Putamen (tissue), 1 donor: ENCODE measurements at regions not wholly inside any gene's neighbourhood (a gene's known extent, or its start where the extent isn't known, plus 50 kb on each side); places are given as distances from the start of the nearest gene placed in this dataset.

Source experiments
- DNase-seq: peaks from one replicate; pipeline ENCODE4 v3.0.0-alpha.2; 2016; ENCODE audit warnings: low spot score

GRCh38 chr5:3736466-3736865 lies 140.8 kb downstream of the IRX1 start:
- DNase-seq = no peak

DNA sequence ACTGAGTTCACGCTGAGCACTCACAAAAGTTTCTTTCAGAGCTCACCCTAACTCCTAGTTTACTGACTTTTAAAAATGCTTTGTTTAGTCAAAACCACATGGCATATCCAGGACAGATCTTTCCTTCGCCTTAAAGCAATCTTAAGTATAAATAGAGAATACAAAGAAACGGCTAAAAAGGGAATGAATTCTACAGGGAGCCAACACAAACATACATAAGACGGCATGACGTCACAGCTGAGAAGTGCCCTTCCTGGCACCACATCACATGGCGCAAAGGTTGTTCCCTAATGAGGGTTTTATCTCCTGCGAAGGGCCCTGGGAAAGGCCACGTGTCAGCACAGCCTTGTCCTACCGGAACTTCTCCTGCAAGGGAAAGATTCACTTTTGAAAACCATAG lies 141.3 kb downstream of the IRX1 start:
- no peak for DNase-seq

DNA sequence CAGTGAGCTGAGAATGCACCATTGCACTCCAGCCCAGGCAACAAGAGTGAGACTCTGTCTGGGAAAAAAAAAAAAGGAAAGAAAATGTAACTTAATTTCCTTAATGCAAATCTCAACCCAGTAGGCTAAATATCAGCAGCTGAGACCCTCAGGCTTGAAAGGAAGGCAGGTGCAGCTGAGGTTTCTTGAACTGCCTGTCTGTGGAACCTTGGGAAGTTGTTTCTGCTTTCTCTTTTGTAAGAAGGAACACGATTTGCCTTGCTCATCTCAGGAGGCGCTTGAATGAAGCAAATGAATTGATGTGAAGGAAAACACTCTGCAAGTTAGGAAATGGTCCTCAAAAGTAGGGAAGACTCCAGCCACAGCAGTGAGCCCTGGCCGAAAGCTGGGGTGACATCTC lies 143.3 kb downstream of the IRX1 start:
- DNase-seq = no peak

GRCh38 chr5:3740546-3741373 lies 145.1 kb downstream of the IRX1 start:
- no peak for DNase-seq

DNA sequence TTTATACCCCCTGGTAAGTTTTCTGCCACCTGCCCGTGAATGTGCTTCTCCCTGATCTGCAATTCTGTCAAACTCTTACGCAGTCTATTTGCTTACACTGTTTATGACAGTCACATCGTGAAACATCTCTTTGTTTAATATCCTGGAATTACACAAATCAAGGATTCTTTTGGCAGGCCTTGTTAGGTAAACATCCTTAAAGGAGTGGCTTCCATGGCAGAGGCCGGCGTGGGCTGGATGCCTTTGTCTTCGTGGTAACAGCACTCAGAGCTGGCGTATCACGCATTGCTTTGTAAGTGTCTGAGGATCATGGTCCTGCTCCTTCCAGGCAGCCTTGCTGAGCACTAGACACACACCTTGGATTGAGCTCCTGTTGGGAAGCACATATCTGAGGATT lies 145.7 kb downstream of the IRX1 start:
- DNase-seq = no peak

- DNase-seq = no peak
These were observed 147.1 kb downstream of the IRX1 start for GRCh38 chr5:3742750-3743149.

- DNase-seq = no peak
These were observed 156.2 kb downstream of the IRX1 start for GRCh38 chr5:3751846-3752245.

DNA sequence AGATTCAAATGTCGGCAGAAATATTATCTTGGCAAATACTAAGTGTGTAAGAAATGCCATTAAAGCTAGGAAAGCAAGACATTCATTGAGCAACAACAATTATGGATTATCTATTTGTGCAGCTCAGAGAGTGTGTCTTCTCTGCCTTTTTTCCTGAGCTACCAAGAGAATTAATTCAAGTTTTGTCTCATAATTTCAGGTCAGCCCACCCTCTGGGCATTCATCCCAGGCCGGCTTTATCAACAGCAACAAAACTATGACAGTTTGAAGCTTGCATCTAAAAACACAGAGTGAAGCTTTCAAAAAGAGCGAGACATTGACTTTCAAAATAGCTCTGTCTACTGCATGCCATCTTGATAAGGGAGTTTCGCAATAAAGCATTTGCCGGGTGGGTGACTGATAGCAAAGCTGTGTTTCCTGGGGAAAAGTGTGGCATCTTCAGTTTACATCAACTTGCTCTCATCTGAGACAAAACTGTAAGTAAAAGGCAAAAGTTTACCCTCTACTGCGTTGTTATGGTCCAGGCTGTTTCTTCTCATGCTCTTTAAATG lies 182.4 kb downstream of the IRX1 start:
- DNase-seq = no peak

DNA sequence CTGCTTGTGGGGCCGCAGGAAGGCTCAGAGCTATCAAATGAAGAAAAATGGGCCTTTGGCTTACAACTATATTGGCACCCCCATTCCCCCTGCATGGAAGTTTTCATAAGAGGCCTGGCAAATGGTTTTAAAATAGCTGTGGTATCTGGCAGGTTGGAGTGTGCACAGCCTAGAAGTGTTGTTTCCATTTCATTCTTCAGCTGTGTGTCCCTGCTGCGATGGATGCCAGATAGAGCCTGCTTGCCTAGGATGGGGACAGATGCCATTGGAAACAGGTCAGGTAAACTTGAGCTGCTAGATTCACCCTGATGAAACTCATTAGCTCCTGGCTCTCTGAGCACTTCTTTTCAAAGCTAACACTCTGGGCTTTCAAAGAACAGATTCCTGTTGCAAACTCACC lies 183.3 kb downstream of the IRX1 start:
- DNase-seq = no peak

- DNase-seq = no peak
These were observed 184.6 kb downstream of the IRX1 start for GRCh38 chr5:3780278-3780677.

DNA sequence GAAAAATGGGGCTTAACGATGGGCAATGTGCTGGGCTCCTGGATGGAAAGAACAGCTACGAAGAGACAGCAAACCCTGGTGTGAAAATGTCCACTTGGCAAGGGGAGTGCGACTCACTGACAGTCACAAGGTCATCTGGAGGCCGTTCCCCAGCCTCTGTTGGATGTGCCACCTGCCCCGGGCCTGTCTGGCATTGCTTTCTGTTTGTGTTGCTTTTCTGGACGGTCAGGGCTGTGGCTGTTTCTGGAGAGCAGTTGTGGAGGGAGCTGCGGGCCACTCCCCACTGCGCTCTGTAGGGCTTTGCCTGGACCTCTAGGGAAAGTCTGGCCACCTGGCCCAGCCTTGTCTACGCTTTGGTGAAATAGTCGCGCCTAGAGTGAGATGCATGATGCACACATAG lies 185.3 kb downstream of the IRX1 start:
- DNase-seq = no peak

GRCh38 chr5:3784854-3785253 lies 189.2 kb downstream of the IRX1 start:
- no peak for DNase-seq

DNA sequence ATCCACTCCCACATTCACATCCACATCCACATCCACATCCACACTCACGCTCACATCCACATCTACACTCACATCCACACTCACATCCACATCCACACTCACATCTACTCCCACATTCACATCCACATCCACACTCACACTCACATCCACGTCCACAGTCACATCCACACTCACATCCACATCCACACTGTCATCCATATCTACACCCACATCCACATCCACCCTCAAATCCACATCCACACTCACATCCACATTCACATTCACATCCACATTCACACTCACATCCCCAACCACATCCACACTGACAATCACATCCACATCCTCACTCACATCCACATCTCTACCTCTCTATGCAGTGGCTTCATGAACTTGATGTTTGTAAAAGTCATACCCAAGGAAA lies 190.5 kb downstream of the IRX1 start:
- DNase-seq = no peak

GRCh38 chr5:3786891-3787430 lies 191.3 kb downstream of the IRX1 start:
- DNase-seq = no peak

GRCh38 chr5:3787604-3788003 lies 192.0 kb downstream of the IRX1 start:
- DNase-seq = no peak

DNA sequence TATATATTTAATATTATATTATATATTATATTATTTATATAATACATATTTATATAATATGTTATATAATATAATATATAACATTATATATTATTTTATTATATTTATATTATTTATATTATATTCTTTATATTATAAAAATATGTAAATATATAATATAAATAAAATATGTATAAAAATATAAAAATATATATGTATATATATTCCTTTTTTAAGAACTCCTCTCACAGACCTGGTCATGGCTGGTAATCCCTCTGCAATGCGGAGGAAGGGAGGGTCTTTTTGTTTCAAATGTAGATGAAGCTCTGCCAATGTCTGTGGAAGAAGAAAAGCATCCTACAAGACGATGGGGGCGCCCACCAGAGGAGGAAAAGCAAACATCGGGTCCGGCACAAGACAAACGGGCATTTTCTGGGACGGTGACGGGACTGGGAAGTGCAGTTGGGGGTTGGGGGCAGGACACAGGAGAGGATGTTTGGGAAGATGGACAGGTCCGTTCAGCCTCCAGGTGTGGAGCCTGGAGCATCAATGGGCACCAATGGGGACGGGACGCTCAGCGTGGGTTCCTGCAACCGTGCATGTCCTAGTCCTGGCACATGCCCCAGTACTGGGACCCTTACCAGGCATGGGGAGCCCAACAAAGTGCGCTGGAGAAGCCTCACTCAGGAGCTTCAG lies 194.0 kb downstream of the IRX1 start:
- no peak for DNase-seq

DNA sequence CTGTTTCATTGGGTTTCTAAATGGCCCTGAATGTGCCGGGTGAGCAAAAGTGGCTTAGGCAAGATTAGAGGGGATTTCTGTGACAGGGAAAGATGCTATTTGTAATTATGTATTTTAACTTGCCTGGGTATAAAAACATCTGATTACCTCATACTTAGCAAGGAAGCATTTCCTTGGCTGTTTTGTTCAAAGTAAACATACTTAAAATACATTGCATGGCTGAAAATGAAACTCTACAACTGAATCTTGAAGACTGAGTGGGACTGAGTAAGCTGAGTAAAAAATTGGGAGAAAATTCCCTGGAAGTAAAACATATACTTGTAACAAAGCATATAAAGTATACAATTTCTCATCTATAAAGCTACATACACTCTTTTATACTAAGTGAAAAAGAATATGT lies 197.5 kb downstream of the IRX1 start:
- DNase-seq = no peak

- DNase-seq = no peak
These were observed 199.0 kb downstream of the IRX1 start for GRCh38 chr5:3794611-3795010.

GRCh38 chr5:3796736-3797135 lies 201.1 kb downstream of the IRX1 start:
- DNase-seq = no peak

DNA sequence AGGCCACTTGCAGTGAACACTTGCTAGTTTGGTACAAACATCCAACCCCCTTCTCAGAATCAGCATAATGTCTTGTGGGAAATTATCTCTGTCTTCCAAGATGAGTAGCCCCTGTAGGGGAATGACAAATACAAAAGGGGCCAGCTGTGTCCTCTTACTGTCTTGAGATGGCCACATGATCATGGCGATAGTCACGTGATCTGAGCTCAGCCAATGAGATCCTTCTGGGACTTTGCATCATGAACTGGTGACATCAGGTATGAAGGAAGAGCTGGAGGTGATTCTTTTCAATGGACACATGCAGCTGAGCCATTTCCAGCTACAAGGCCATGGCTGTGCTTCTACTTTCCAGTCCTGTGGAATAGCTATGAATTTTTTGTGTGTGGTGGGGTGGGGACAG lies 206.3 kb downstream of the IRX1 start:
- no peak for DNase-seq

- no peak for DNase-seq
These were observed 213.8 kb downstream of the IRX1 start for GRCh38 chr5:3809455-3809854.

DNA sequence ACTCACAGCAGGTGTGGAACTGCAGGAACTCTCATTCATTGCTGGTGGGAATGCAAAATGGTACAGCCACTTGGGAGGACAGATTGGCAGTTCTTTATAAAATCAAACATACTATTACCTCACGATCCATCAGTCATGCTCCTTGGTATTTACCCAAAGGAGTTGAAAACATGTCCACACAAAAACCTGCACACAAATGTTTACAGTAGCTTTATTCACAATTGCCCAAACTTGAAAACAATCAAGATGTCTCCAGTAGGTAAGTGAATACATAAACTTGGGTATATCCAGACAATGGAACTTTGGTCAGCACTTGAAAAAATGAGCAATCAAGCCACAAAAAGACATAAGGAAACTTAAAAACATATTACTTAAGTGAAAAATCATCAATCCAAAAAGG lies 215.5 kb downstream of the IRX1 start:
- no peak for DNase-seq

DNA sequence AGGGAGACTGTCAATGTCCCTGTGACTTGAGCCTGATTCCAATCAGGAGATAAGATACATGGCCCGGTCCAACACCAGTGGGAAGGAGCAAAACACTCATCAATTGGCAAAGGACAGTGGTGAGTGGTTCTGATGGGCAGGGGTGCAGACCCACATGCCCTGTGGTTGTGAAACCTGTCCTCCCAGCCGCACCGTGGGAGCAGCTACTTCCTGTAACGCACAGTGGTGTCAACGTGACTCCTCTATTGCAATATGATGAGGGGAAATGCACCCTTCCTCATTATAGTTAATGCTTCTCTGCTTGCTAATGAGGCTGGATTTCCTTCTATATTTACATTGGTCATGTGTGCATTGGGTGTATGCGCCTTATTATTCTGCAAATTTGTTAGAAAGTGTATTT lies 223.0 kb downstream of the IRX1 start:
- no peak for DNase-seq
